HG03280 (cell line): ENCODE measurements at regions not wholly inside any gene's neighbourhood (a gene's known extent, or its start where the extent isn't known, plus 50 kb on each side); places are given as distances from the start of the nearest gene placed in this dataset.

ENCODE experiments used
- ATAC-seq: cut with Tn5 transposase; IDR thresholded peaks from one replicate; pipeline ENCODE4 v1.9.1; 2021; ENCODE audit warnings: mild to moderate bottlenecking, moderate library complexity; ENCODE audit not compliant: unreplicated experiment

DNA sequence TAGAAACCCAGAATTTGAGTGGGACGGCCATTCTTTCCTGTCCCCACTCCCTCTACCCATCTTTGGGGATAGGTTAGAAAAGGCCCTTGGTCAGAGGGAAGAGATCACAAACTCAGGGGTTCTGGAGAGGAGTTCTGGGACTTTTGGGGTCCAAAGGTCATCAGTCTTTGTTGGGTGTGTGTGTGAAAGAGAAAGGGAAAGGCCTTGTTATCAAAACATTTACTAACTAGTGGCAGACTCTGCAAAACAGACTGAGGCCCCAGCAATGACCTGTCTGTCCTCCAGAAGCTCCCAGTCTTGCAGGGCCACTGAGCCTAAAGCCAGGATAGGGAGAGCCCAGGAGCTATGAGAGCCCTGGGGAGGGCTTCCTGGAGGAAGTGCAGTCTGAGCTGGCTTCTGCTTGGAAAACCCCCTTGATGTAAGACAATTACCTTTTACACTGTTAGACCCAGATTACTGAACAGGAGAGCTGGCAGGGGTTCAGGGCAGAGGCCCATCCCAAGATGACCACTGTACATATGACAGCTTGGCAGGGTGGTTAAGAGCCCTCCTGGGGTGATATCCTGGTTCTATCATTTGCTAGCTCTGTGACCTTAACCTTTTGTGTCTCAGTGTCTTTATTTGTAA is 429.1 kb upstream of the CCDC196 start:
- ATAC-seq = no peak

- no peak for ATAC-seq
Observed at GRCh38 chr14:66065188-66065587, 421.0 kb upstream of the CCDC196 start.

DNA sequence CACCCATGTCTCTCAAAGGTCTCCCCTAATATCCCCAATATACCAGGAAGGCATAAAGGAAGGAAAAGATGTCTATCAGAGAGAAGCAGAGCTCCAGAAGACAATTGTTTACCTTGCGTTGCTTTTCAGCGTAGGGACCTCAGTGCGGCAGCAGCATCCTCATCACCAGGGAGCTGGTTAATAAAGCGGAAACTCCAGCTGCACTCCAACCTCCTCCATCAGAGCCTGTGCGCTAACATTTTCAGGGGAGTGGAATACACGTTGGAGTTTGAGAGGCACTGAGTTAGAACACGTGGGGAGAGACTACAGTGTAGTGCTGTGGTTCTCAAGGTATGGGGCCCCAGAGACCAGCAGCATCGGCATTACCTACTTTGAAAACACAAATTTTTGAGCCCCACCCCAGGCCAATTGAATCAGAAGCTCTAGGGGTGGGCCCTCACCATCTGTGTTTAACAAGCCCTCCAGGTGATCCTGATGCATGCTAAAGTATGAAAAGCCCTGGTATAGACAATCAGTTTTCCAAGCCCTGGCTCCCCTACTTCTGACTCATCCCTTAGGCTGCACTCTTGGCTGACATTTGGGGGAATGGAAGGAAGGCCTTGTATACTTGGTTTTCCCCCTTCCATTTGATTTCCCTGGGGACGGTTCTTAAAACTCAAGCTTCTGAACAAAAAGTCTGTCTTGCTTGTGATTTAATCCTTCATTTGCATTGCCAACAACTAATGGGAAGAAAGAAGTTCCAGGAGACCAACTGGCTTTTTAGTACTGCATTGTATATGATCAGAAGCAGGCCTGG is 419.0 kb upstream of the CCDC196 start:
- ATAC-seq = no peak

- no peak for ATAC-seq
Observed at GRCh38 chr14:66069036-66069435, 417.1 kb upstream of the CCDC196 start.

DNA sequence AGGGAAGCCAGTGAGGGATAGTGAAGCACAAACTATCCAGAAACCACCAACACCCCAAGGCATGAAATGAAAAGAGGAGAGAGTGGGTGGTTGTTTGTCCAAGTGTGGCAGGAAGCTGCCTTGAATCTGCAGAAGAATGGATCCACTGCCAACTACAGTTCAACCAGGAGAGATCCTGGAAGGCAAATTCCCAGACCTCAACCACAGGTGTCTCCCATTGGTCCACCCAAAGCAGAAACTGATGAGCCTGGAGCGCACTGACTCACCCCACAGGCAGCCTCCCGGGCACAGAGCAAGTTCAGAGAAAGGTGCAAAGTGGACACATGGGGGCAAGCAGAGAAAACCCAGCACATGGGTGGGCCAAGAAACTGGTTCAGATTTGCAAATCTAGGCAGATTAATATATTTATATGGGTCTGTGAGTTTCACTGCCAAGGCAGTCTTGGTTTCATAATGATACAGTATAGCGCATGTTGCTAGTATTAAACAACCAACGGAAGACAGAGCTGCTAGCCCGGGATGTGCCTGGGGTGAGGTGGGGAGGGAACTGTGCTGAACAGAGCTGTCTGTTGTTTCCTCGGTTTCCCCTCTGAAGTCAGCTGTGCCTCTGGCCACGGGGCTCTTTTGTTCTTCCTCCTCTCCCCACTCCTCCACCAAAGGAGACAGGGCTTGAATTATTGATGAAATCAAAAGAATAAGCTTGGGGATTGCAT is 416.2 kb upstream of the CCDC196 start:
- ATAC-seq = no peak

DNA sequence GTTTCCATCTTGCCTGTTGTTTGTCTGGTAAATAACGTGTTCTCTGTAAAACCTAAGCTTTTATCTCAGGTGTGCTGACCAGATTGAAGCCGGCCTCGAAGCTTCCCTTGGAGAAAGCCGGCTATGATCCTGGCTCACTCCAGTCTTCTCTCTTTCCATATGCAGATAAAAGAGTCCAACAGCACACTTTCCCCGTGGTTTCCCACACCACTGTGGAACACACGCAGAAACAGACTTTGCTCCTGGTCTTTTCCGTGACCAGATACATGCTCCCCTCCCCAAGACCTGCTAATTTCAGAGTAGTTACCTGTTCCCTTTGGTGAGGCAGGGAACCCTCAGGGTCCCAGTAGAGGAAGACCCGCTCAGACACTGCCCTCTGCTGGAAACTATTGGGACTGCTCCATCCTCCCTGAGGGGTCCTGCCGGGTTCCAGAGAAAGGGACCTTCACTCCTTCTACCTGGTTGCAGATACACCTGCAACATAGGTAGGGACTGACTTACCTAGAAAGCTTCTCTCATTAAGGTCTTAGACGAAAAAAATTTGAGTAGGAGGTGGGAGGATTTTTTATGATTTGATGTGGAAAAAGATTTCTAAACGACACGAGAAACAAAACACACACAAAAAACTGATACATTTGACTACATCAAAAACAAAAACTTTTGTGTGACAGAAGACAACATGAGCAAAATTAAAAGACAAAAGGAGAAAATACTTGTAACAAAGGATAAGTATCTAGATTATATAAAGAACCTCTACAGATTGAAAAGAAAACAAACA is 415.4 kb upstream of the CCDC196 start:
- no peak for ATAC-seq

- no peak for ATAC-seq
Observed at GRCh38 chr14:66072190-66073084, 413.7 kb upstream of the CCDC196 start.

- ATAC-seq = no peak
Observed at GRCh38 chr14:66074537-66074936, 411.6 kb upstream of the CCDC196 start.

DNA sequence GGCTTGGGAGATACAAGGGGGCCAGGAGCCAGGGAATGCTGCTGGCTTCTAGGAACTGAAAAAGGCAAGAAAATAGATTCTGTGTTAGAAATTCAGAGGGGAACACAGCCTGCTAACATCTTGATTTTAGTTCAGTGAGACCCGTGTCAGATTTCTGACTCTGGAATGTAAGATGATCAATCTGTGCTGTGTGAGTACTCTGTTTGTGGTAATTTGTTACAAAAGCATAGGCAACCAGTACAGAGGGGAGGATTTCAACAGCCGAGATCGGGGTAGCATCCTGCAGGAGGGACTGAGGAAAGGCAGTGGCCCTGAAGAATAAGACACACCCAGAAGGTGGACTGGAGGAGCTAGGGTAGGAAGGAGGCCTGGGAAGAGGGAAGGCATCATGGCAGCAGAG is 410.0 kb upstream of the CCDC196 start:
- no peak for ATAC-seq

- no peak for ATAC-seq
Observed at GRCh38 chr14:66078006-66078405, 408.2 kb upstream of the CCDC196 start.

GRCh38 chr14:66081594-66082376 is 404.4 kb upstream of the CCDC196 start:
- no peak for ATAC-seq

GRCh38 chr14:66085224-66085623 is 400.9 kb upstream of the CCDC196 start:
- ATAC-seq = no peak

DNA sequence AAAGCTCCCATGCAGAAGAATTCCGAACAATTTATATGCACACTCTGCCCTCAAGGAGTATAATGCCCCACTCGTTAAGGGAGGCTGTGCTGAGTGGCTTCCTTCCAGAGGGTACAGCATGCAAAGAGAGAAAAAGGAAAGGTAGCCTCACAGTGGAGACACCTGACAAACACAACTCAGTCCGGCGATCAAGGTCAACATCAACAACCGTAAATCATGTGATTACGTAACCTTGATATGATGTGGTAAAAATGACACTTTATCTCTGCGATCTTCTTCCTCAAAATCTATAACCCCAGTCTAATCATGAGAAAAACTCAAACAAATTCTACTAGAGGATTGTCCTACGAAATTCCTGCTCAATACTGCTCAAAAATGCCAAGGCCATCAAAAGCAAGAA is 400.5 kb upstream of the CCDC196 start:
- ATAC-seq = no peak

- ATAC-seq = no peak
Observed at GRCh38 chr14:66087231-66087630, 398.9 kb upstream of the CCDC196 start.

DNA sequence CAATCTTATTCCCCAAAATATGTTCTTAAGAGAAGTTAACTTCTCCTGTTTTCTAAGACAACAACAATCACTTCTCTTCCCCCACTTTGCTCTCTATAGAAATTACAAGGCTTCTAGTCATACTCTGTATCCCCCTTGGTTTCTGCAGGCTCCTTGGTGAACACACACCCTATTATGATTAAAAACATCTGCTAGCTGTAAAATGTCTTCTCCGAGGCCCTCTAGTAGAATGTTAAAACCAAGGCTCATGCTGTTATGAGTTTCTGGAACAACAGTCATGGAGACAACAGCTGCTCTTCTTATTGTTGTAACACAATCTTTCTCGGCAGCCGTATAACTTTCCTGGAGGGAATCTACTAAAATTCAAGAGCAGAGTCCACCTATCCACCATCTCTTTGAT is 397.5 kb upstream of the CCDC196 start:
- no peak for ATAC-seq

GRCh38 chr14:66092206-66092605 is 394.0 kb upstream of the CCDC196 start:
- ATAC-seq = no peak

DNA sequence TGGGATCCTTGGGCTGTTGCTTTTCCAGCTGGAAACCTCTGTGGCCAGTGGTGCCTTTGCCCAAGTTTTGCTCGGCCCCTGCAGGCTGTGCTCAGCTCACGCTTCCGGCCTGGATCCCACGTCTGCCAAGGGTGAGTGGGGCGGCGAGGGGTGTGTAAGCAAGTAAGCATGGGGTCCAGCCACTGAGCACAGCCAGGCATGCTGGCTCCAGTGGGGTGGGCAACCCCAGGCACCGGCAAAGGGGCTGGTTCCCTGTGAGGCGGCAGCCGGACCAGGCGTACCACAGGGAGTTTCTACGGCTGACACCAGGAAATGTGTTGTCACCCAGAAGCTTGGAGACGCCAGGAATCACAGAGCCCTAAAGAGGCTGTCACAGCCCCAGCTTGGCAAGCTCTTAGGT is 393.4 kb upstream of the CCDC196 start:
- no peak for ATAC-seq

DNA sequence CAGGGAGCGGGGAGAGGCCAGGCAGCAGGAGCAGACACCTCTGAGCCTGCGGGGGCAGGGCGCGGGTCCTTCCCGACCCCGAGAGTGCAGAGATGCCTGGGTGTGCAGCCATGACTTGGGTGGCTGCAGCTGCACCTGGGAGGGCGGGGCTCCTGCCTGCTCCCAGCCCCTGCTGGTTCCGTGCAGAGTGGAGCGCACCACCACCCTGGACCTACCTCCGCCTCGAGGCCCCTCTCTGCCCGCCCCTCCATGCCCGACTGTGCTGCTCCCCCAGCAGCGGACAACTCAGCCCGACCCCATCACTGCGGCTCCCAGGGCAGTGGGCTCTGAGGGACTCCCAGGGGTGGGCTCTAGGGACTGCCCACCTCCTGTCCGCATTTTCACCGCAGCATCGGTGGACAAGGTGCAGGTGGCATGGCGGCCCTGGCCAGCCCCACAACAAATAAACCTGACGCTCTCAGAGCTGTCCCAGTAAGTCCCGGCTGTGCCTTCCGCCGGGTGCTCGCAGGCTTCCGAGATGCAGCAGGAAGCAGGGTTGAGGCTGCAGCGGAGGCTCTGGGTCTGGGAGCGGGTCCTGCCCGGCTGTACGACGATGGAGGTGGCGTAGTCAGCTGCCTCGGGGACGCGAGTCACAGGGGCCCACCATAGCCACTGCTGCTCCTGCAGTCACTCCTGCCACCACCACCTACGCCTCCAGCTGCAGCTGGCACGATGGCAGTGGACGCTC is 392.0 kb upstream of the CCDC196 start:
- no peak for ATAC-seq

GRCh38 chr14:66099451-66099850 is 386.7 kb upstream of the CCDC196 start:
- ATAC-seq = no peak
